Stimulated activated CD4-positive, alpha-beta T cell treated with anti-CD3 and anti-CD28 coated beads, Interleukin-1b, Interleukin-23, amount 100 ng/mL, for 4 hours (primary cell): ENCODE measurements at regions not wholly inside any gene's neighbourhood (a gene's known extent, or its start where the extent isn't known, plus 50 kb on each side); places are given as distances from the start of the nearest gene placed in this dataset.
"Not testable (repeated sequence)": the region's sequence is repeated elsewhere in the genome, so short reads cannot be mapped to it uniquely, and the experiment has no call there.

ENCODE experiments used
- DNase-seq, 2 donors: peaks; one replicate each; pipeline ENCODE4 v3.0.0-alpha.2; 2020; ENCODE audit warnings: low read depth in 2 of 2

DNA sequence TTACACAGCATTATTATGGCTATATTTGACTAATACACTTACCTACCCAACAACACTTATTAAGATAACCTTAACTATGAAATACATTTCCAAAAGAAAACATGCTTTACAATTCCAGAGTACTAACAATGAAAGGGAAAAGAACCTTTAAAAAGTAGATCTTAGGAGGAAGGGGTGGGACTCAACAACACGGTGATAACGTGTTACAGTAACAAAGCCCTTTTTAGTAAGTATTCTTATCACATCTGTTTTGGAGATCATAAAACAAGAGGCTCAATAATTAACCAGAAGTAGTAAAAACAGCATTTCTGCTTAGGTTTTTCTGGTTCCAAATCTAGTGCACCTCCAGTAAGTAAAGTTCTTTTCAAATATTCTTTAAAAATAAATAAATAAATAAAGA lies 202.1 kb upstream of the SLC7A11 start:
- DNase-seq = no peak

DNA sequence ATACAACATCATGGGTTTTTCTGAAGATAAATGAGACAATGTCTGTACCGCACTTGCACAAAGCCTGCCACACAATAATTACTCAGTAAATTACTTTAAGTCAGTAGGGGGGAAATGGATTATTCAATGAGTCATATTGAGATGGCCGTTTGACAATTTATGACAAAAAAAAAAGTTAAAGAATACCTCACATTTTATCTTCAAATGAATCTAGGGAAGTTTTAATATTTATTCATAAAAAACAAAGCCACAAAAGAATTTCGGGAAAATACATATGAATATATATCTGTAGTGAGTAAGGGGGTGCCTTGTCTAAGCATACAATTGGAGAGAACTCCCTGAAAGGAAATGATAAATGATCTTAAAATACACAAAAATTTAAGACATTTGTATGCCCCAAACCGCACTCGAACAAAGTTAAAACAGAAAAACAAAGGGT lies 197.0 kb upstream of the SLC7A11 start:
- DNase-seq = no peak

DNA sequence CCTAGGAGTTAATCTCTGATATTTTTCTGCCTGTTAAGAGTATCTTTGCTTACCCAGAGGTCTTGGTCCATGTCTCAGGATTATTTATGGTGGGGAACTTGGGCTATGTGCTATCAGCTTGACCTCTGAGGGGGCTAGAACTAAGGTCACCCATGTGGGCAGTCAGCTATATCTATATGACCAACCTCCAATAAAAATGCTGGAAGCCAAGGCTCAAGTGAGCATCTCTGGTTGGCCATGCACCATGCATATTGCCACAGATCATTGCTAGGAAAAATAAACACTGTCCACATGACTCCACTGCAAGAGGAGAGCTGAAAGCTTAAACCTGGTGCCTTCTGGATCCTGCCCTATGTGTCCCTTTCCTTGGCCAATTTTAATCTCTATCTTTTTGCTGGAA lies 196.5 kb upstream of the SLC7A11 start:
- DNase-seq = no peak

DNA sequence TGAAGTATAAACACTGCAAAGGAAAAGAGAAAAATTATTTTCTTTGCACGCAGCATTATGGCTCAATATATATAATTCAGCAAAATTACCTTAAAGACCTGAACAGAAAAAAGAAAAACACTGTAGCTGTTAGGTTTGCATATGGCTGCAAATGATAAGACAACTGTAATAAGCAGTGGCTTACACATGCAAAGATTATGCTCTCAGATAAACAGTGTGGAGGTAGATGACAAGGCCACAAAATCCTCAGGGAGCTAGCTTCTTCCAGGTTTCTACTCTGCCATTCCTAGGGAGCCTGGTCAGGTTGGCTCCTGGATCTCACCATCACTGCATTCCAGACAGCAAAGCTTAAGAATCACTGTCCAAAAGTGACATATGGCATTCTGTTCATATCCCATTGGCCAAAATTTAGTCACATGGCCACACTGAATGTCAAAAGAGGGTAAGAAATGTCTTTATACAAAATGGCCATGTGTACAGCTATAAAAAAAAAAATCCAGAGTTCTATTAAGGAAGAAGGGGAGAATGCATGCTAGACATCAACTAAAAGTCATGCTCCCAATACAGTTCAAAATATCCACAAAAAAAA lies 195.2 kb upstream of the SLC7A11 start:
- DNase-seq = no peak

DNA sequence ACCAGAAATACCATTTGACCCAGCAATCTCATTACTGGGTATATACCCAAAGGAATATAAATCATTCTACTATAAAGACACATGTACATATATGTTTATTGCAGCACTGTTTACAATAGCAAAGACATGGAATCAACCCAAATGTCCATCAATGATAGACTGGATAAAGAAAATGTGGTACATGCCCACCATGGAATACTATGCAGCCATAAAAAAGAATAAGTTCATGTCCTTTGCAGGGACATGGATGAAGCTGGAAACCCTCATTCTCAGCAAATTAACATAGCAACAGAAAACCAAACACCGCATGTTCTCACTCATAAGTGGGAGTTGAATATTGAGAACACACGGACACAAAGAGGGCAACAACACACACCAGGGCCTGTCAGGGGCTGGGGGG lies 193.6 kb upstream of the SLC7A11 start:
- not testable (repeated sequence) for DNase-seq

DNA sequence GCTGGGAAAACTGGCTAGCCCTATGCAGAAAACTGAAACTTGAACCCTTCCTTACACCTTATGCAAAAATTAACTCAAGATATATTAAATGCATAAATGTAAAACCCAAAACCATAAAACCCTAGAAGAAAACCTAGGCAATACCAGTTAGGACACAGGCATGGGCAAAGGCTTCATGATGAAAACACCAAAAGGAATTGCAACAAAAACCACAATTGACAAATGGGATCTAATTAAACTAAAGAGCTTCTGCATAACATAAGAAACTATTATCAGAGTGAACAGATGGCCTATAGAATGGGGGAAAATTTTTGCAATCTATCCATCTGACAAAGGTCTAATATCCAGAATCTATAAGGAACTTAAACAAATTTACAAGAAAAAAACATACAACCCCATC lies 192.9 kb upstream of the SLC7A11 start:
- not testable (repeated sequence) for DNase-seq

DNA sequence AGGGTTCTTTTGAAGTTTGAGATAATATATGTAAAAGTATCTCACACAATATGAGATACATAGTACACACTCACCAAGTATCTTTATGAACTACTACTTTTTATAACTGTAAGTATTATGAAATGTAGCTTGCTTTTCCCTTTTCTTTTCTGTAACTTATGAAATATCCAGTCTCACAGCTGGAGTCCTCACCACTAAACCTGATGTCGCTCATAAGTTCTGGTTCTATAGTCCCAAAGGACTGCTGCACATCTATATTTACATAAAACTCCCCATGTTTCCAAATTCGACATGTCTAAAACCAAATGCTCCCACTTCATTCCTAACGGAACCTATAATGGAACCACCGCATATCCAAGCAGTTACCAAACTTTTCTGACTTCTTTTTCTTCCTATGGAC lies 186.5 kb upstream of the SLC7A11 start:
- no peak for DNase-seq

DNA sequence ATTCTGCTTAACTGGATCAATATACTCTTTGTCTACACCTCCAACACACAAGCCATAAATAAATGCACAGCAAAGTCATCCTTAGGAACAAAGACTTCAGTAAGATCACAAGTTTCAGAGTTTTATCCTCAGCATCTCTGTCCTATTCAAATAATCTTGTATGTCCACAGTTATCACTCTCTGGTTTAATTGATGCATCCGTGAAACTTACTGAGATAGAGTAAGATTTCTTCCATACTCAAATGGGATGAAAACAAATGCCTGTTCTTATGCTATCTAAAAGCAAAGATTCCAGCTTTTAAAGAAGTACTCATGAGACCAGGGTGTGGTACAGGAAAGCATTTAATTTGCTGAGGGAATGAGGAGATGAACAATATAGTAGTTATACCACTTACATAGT lies 184.6 kb upstream of the SLC7A11 start:
- no peak for DNase-seq

DNA sequence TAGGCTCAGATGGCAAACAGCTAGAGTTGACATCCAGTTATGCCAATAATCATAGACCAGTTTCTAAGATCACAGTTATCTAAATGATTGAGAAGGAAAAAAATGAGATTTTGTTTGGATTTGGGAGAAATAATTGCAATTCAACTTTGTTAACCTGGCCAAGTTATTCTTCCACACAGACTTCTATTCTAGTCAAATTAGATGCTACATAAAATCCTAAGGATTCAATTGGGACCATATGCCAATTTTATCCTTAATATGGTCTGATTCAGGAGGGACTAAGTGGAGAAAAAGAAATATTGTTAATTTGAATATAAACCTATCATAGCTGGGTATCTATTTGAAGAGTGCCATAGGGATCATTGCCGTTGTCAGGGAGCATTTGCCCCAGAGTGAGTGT lies 178.3 kb upstream of the SLC7A11 start:
- no peak for DNase-seq

DNA sequence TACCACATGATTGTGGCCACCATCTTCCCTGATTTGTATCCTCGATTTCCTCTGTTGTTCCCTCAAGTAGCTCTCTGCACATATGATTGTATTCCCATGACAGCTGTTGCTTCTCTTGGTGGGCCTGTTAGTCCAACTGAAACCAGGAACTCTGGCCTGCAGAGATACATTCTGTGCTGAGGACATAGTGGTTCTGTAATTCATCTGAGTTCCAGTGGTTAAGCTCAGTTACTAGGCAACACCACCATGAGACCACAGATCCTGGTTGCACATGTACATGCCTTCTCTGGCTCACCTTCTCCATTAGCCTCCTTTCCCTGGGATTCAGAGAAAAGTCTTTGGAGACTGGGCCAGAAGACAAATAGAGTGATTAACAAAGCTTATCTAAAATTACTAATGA lies 172.1 kb upstream of the SLC7A11 start:
- no peak for DNase-seq

DNA sequence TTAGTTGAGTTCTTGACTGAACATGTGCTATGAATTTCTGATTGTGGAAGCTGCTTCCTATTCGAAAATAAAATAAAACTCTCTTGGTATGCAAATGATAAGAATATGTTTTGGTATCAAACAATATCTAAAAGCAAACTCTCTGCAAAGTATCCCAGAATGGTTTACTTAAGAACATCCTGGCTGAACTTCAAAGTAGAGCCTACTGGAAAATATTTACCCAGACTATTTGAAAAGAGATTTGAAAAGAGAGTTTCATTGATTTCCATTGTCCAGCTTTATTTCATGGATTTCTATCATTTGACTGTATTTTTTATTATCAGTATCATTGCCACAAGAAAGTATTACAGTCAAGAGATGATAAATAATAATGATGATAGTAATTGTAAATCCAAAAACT lies 171.1 kb upstream of the SLC7A11 start:
- no peak for DNase-seq

DNA sequence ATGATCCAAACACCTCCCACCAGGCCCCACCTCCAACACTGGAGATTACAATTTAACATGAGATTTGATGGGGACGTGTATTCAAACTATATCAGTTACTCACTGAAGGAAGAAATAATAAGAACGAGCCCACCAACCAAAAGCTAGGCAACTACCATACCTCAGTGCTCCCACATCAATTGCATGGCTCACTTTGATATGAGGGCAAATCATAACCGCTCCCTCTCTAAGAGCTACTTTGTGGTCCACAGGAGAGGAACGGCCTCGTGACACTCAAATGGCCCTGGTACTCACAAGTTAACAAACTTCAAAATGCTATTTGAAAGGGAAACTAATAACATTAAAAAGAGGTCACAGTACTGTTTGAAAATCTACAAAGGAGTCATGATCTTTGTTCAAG lies 170.7 kb upstream of the SLC7A11 start:
- no peak for DNase-seq

DNA sequence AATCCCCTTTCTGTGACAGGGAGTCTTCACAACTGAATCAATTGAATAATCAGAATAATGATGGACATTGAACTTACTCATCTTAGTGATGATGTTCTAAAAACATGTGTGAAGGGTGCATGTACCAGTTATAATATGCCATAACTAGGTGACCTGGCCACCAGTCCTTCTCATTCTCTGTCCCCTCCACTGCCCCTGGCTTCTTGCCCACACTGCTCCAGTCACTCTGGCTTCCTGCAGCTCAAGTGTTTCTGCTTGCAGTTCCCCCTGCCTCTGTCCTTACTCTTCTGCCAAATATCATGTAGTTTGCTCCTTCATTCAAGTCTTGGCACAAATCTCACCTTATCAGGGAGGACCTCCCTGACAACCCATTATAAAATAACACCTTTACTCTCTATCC lies 168.1 kb upstream of the SLC7A11 start:
- no peak for DNase-seq

DNA sequence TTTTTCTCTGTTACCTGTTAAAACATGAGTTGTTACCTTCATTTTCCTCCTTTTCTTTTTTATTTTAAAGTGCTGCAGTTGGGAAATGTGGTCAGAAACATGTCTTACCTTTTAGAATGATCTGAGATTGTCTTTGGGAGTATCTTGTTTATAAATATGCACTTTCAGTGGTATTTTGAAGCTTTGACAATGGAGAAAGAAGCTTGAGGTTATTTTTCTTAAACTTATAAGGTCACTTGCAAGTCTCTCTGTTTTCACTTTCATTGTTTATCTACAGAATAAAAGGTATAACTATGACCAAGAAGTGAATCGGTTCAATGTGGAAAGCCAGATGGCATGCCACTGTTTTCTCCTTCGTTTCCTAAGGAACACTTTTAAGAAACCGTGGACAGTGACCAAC lies 167.5 kb upstream of the SLC7A11 start:
- DNase-seq = no peak

DNA sequence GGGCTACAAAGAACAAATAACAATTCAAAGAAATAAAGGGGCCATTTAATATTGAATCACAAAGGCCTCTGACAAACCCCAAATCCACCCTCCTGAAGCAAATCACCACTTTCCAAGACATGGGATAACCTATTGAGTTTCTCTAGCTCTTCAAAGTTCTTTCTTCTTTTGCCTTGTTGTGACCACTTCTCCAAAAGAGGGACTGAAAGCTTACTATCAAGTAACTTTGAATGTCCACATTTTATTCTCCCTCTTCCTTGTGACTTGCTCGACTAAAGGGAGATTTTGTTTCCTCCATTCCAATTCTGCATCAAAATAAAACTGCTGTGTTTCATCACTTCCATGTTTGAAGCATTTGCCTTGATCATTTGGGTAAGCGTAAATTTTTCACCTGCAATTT lies 166.6 kb upstream of the SLC7A11 start:
- DNase-seq = no peak

DNA sequence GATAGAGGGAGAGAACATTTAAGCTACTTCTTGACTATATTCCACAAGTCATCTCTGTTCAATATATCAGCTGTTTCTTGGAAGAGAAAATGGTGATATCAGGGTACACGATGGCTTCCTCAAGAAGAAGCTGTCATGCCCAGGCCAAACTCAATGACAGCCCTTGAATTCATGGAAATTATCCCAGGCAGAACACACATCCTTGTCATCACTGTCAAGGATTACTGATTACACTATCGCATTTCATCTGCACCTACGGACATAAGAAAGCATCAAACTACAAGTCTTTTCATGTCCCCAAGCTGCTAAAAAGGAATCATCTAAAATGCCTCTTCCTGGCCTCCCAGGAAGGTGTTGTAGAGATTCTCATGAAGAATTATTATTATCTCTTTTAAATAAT lies 165.2 kb upstream of the SLC7A11 start:
- DNase-seq = no peak

DNA sequence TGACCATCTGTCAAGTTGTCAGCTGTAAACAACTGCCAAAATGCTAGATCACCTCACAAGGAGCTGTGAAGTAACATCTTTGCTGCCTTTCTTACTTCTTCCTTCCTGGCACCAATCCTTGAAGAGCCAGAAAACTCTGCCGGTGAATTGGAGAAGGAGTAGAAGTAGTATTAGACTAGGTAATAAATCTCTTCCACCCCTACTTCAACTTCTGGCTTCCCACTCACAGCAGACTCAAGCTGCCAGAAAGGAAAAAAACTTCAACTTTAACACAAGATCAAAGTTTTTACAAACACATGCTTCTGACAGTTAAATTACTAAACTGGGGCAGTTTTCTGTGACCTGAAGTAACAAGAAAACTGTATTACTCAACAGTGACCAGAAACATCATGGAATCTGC lies 164.7 kb upstream of the SLC7A11 start:
- DNase-seq = no peak

DNA sequence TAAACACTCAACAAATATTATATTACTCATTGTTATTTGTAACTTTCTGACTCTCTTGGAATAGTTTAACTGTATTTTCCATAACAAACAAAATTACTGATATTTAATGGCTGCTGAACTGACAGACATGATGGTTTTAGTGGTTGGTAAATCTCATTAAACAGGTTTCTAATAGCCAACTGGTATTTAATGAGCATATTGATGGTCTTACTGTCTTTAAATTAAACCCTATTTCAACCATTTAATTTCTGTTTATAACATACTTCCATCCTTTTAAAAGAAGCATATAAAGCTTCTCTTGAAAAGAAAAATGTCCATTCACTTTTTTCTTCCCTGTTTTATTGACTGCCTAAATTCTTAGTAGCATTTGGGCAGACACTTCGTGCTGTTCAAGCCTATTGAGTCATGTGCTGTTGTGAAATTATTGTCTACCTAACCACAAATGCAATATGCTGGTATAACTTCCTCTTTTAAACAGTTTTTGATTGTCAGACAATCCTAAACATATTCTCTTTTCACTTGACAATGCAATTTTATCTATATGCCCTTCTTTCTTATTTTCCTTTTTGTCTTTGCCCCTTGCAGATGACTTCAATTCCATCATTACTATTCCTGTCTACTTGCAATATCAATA lies 163.9 kb upstream of the SLC7A11 start:
- no peak for DNase-seq

DNA sequence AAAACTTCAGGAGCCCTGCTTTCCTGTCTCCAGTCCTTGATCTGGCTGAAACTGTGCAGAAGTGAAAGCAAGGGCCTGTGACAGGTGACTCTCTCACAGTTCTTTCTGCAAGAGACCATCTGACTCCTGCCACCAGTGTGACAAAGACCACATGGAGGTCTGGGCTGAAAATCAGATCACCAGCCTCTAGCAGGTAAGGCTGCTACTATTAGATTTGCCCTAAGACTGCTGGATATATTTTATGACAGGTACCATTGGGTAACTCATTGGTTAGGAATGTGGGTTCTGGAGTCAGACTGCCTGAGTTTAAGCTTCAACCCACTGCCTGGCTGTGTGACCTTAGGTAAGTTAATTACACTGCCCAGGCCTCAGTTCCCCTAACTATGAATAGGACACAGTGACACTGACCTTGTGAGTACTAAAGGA lies 163.3 kb upstream of the SLC7A11 start:
- DNase-seq = no peak

DNA sequence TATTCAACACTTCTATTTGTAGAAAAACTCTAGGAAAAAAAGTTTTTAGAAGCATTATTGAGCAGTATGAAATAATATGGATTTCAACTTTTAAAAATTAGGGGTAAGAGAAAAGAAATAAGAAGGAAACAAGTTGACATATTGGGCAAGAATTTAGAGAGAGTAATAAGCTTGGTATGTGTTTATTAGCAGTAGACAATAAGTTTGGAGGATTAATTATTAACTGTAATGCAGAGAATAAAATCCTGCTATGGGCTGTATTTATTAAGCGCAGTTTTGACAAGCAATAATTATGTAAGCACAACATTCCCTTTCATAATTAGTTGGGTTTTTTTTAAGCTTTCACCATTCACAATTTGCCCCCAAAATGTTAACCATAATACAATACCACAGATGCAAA lies 162.7 kb upstream of the SLC7A11 start:
- no peak for DNase-seq

DNA sequence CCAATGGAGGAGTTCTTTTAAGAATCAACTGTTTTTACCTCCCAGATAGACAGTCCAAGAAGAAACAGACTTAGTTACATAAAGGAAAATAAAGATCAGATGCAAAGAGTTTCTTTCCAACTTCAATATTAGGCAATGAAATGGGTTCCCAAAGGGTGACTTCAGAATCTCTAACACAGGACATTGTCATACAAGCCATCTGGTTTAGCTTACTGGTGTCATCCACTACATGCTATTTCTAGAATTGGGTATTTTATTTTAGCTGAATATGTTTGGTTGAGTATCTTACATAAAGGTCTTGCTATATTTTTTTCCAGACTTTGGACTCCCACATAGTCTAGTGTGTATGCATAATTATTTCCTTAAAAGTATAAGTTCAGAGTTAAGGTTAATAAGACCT lies 162.1 kb upstream of the SLC7A11 start:
- no peak for DNase-seq

DNA sequence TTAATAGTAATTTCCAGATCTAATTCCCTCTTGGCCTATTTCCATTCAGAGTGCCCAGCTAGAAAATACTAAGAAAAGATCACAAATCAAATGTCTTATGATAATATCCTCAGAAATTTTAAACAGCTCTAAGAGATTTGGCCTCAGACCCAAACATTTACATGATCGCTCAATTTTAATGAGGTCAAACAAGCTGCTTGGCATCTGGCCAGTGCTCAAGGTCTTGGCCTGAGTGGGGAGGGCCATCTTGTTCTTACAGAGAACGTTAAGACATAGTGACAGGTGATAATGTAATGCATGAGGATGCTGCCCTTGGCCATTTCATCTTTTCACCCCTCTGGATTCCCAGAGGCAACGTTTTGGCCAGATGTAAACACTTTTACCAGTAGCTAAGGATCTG lies 159.2 kb upstream of the SLC7A11 start:
- DNase-seq = no peak

DNA sequence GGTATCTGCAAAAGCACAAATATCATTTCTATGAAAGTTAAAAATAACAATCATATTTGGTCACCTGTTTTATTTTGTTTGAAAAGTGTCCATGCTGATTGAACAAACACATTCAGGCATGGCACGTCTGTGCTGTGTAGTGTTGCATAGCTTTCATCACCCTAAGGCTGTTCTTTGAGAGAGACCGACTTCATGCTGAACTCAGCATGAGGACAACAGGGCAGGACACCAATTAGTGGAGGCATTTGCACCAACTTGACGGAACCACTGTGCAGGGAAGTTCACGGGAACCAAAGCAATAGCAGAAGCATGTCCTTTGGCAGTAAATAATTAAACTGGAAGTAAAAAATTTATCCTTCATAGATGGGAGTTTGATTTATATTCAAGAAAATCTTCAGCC lies 158.4 kb upstream of the SLC7A11 start:
- DNase-seq = no peak

DNA sequence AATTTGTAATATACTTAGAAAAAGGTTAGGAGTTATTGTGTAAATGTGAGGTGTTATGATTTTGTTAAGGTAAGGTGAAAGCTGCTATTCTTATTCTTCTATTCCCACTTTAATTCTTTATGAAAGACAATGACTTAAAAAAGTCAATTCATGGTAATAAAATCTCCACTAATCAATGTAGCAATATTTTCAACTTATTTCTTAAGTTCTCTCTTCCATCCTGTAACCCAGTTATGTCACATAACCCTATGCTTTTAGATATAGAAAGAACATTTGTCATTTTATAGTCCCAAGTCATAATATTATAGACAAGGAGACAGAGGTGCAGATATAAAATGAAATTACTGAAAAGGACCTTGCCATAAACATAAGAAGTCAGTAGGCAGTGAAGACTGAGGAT lies 157.9 kb upstream of the SLC7A11 start:
- no peak for DNase-seq
